HG02678 (cell line): ENCODE measurements at regions not wholly inside any gene's neighbourhood (a gene's known extent, or its start where the extent isn't known, plus 50 kb on each side); places are given as distances from the start of the nearest gene placed in this dataset.

Experiments used
- ATAC-seq: cut with Tn5 transposase; IDR thresholded peaks from one replicate; pipeline ENCODE4 v1.9.1; 2021; ENCODE audit warnings: mild to moderate bottlenecking, moderate library complexity; ENCODE audit not compliant: unreplicated experiment

- no peak for ATAC-seq
These were observed 199.3 kb upstream of the MYT1L start for GRCh38 chr2:2530334-2530733.

GRCh38 chr2:2528846-2529245 is 197.8 kb upstream of the MYT1L start:
- ATAC-seq = no peak

- no peak for ATAC-seq
These were observed 196.1 kb upstream of the MYT1L start for GRCh38 chr2:2527148-2527547.

GRCh38 chr2:2524348-2524941 is 193.4 kb upstream of the MYT1L start:
- ATAC-seq = no peak

- no peak for ATAC-seq
These were observed 192.6 kb upstream of the MYT1L start for GRCh38 chr2:2523461-2524347.

GRCh38 chr2:2520401-2520811 is 189.3 kb upstream of the MYT1L start:
- ATAC-seq = no peak

GRCh38 chr2:2519381-2519780 is 188.3 kb upstream of the MYT1L start:
- ATAC-seq = no peak

GRCh38 chr2:2517399-2517798 is 186.3 kb upstream of the MYT1L start:
- ATAC-seq = no peak

- no peak for ATAC-seq
These were observed 185.3 kb upstream of the MYT1L start for GRCh38 chr2:2516386-2516785.

- no peak for ATAC-seq
These were observed 181.9 kb upstream of the MYT1L start for GRCh38 chr2:2512931-2513330.

GRCh38 chr2:2507417-2507997 is 176.4 kb upstream of the MYT1L start:
- no peak for ATAC-seq

GRCh38 chr2:2506536-2506935 is 175.5 kb upstream of the MYT1L start:
- no peak for ATAC-seq

- ATAC-seq = no peak
These were observed 174.5 kb upstream of the MYT1L start for GRCh38 chr2:2505604-2506003.

- ATAC-seq = no peak
These were observed 172.9 kb upstream of the MYT1L start for GRCh38 chr2:2503864-2504418.

GRCh38 chr2:2502201-2502549 is 171.1 kb upstream of the MYT1L start:
- ATAC-seq = no peak

GRCh38 chr2:2501454-2502200 is 170.6 kb upstream of the MYT1L start:
- no peak for ATAC-seq

GRCh38 chr2:2495606-2496005 is 164.5 kb upstream of the MYT1L start:
- no peak for ATAC-seq

GRCh38 chr2:2493496-2493895 is 162.4 kb upstream of the MYT1L start:
- no peak for ATAC-seq

- ATAC-seq = no peak
These were observed 161.7 kb upstream of the MYT1L start for GRCh38 chr2:2492800-2493199.

- no peak for ATAC-seq
These were observed 160.9 kb upstream of the MYT1L start for GRCh38 chr2:2491964-2492363.

GRCh38 chr2:2484301-2484700 is 153.2 kb upstream of the MYT1L start:
- no peak for ATAC-seq
